Activated B cell treated with CpG ODN at 0.5 μM for 24 hours (primary cell): ENCODE measurements at regions not wholly inside any gene's neighbourhood (a gene's known extent, or its start where the extent isn't known, plus 50 kb on each side); places are given as distances from the start of the nearest gene placed in this dataset.

Experiments used
- ATAC-seq: fragments of 200-7000 bp; cut with Tn5 transposase; one replicate; pipeline ENCODE4 v1.10.0; 2021; ENCODE audit warnings: low read depth, mild to moderate bottlenecking, moderate library complexity
- CTCF ChIA-PET: fragments of 350-600 bp; sonication (Branson Sonifier 250); formaldehyde crosslinking; loops from one replicate; lab custom pipeline; 2021; ENCODE audit warnings: antibody characterized with exemption; lab: Charles Lee
- POLR2A ChIA-PET: fragments of 350-600 bp; sonication (Branson Sonifier 250); formaldehyde crosslinking; loops from one replicate; lab custom pipeline; 2021; ENCODE audit warnings: antibody characterized with exemption; lab: Charles Lee
- DNase-seq: peaks from one replicate; pipeline ENCODE4 v3.0.0; 2022
- H3K27ac Mint-ChIP-seq: one replicate; pipeline ENCODE4 v1.8.0; 2020; ENCODE audit warnings: mixed read lengths
- H3K27me3 Mint-ChIP-seq: one replicate; pipeline ENCODE4 v1.8.0; 2021; ENCODE audit warnings: mixed read lengths
- H3K36me3 Mint-ChIP-seq: one replicate; pipeline ENCODE4 v1.8.0; 2021; ENCODE audit warnings: low read depth, mixed read lengths
- H3K4me1 Mint-ChIP-seq: one replicate; pipeline ENCODE4 v1.8.0; 2021; ENCODE audit warnings: mixed read lengths
- H3K4me3 Mint-ChIP-seq: one replicate; pipeline ENCODE4 v1.8.0; 2020; ENCODE audit warnings: mild to moderate bottlenecking, mixed read lengths
- H3K9me3 Mint-ChIP-seq: one replicate; pipeline ENCODE4 v1.8.0; 2020; ENCODE audit warnings: mixed read lengths
- intact Hi-C: fragments of 100-400 bp; cut with micrococcal nuclease; formaldehyde crosslinking; loops from one replicate; pipeline ENCODE4 v1.15.1; 2024
- TF ChIP-seq, protein P1 (sequence below): fragments of 200-600 bp; IDR thresholded peaks from one replicate; pipeline ENCODE4 v1.8.0; 2022; ENCODE audit warnings: antibody characterized with exemption, mild to moderate bottlenecking

DNA sequence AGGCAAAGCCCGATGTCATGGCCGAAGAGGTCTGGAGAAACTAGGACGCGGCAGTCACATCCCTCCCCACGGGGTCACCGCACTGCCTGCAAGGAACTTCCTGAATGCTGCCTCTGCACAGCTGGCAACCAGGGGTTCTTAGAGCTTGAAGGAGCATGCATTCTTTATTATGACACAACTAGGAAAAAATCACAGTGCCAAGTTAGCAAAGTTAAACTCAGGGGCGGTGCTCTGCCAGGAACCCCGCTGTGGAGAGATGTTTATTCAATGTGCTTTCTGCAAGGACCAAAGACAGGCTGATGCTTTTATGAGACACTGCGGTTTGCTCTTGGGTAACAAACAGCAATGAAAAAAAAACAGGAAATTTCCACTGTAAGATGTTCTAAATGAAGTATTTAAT lies 287.3 kb upstream of the FOXQ1 start:
- ATAC-seq, result no peak
- H3K4me3 Mint-ChIP-seq, result no peak overlapping the region
- CTCF ChIA-PET, result no interaction called here
- H3K4me1 Mint-ChIP-seq, result no peaks in the 10 kb centered on the region
- POLR2A ChIA-PET, result no interaction called here
- TF ChIP-seq, protein P1, sequence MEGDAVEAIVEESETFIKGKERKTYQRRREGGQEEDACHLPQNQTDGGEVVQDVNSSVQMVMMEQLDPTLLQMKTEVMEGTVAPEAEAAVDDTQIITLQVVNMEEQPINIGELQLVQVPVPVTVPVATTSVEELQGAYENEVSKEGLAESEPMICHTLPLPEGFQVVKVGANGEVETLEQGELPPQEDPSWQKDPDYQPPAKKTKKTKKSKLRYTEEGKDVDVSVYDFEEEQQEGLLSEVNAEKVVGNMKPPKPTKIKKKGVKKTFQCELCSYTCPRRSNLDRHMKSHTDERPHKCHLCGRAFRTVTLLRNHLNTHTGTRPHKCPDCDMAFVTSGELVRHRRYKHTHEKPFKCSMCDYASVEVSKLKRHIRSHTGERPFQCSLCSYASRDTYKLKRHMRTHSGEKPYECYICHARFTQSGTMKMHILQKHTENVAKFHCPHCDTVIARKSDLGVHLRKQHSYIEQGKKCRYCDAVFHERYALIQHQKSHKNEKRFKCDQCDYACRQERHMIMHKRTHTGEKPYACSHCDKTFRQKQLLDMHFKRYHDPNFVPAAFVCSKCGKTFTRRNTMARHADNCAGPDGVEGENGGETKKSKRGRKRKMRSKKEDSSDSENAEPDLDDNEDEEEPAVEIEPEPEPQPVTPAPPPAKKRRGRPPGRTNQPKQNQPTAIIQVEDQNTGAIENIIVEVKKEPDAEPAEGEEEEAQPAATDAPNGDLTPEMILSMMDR, result no peak
- peaks cover 6% of the 10 kb centered on the region for H3K9me3 Mint-ChIP-seq
- no peaks in the 10 kb centered on the region for H3K36me3 Mint-ChIP-seq
- no peak for DNase-seq
- intact Hi-C loops, result no loop called here
- peaks cover 4% of the 10 kb centered on the region for H3K27me3 Mint-ChIP-seq
- no peak overlapping the region for H3K27ac Mint-ChIP-seq

DNA sequence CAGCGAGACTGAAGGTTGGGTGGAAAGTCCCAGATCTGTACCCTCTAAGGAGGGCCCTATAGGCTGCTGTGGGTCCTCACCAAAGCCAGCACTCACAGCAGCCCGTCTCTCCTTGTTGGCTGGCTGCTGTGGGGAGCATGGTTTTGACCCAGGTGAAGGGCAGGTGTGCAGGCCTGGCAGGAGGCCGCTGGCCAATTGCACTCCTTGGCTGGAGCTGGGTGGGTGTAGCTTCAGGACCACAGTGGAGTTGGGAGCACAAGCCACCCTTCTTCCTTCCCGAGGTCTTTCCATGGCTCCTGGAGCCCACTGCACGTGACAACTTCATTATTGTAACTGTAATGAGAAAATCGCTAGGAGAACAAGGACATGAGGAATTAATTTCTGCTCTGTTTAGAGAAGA lies 287.7 kb upstream of the FOXQ1 start:
- POLR2A ChIA-PET, result no interaction called here
- CTCF ChIA-PET, result no interaction called here
- no peak for DNase-seq
- H3K36me3 Mint-ChIP-seq, result no peaks in the 10 kb centered on the region
- peaks cover 6% of the 10 kb centered on the region for H3K9me3 Mint-ChIP-seq
- ATAC-seq, result no peak
- H3K4me3 Mint-ChIP-seq, result no peak overlapping the region
- H3K4me1 Mint-ChIP-seq, result no peaks in the 10 kb centered on the region
- TF ChIP-seq, protein P1, result no peak
- H3K27me3 Mint-ChIP-seq, result no peaks in the 10 kb centered on the region
- no peak overlapping the region for H3K27ac Mint-ChIP-seq
- intact Hi-C loops, result no loop called here

DNA sequence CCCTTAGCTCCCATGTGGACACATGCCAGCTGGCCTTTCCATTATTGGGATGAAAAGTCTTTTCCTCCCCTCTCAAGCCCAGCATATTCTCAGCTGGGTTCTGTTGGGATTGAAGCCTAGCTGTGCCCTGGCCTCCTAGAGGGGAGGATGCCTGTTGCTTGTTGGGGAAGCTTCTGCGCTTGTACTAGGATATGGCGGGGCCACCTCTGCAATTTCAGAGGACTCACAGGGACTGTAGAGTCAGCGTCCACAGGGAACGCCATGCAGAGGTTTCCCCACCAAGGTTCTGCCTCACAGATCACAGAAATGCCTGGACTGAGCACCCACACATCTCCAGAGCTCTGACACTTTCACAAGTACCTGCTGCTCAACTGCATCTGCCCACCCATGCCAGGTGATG lies 288.7 kb upstream of the FOXQ1 start:
- CTCF ChIA-PET, result no interaction called here
- DNase-seq, result no peak
- Mint-ChIP-seq H3K27me3 (no peaks in the 10 kb centered on the region), H3K4me1 (no peaks in the 10 kb centered on the region), H3K9me3 (peaks cover 6% of the 10 kb centered on the region), H3K4me3 (no peak overlapping the region), H3K36me3 (no peaks in the 10 kb centered on the region), H3K27ac (no peak overlapping the region)
- intact Hi-C loops, result no loop called here
- TF ChIP-seq, protein P1, result no peak
- POLR2A ChIA-PET, result no interaction called here
- no peak for ATAC-seq

DNA sequence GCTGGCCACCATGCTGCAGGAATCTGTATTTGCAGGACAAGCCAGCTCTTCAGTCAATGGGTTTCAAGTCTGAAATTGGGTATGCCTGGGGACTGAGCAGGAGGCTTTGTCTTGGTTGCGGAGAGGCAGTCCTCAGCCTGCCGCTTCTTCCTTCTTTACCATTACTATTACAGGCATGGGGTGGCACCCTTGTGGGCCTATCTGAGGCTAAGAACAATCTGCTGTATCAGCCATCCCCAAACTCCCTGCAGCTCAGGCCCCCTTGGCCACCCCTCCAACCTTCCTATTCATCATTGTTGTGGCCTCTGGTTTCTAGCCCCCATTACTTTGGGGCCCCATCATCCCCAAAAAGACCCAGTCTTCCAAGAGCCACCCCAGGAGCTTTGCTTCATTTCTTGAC lies 289.2 kb upstream of the FOXQ1 start:
- intact Hi-C loops, result no loop called here
- Mint-ChIP-seq H3K27me3 (peaks cover under 1% of the 10 kb centered on the region), H3K27ac (no peak overlapping the region), H3K4me1 (no peaks in the 10 kb centered on the region), H3K4me3 (no peak overlapping the region), H3K9me3 (peaks cover 6% of the 10 kb centered on the region), H3K36me3 (no peaks in the 10 kb centered on the region)
- POLR2A ChIA-PET, result no interaction called here
- TF ChIP-seq, protein P1, result no peak
- DNase-seq, result no peak
- no peak for ATAC-seq
- CTCF ChIA-PET, result interaction anchor here (1.1 kb wide), 1 partner anchor 9 kb away, joined by 3 read pairs; no protein-coding TSS in a partner anchor

DNA sequence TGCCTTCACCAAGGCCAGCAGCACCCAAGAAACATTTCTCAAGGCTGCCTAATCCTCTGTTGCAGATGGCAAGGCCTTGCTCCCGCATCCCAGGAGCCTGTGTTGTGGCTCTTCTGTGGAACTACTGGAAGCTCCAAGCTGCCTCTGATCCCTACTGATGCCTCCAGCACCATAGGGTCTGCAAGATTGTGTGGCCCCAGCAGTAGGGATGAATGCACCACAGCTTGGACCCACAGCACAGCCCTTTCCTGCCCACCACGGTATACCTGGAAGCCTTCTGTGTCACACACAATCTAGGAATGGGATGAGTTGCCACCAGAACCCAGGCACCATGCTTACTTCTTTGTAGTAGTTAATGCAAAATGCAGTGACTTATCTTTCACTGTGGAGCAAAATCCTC lies 291.1 kb upstream of the FOXQ1 start:
- POLR2A ChIA-PET, result no interaction called here
- intact Hi-C loops, result no loop called here
- CTCF ChIA-PET, result interaction anchor here (0.5 kb wide), 1 partner anchor 64 kb away, joined by 3 read pairs; no protein-coding TSS in a partner anchor
- no peak overlapping the region for H3K4me3 Mint-ChIP-seq
- DNase-seq (no peak), ATAC-seq (no peak)
- H3K27ac Mint-ChIP-seq, result no peak overlapping the region
- H3K36me3 Mint-ChIP-seq, result no peaks in the 10 kb centered on the region
- H3K9me3 Mint-ChIP-seq, result peaks cover 6% of the 10 kb centered on the region
- TF ChIP-seq, protein P1, result no peak
- no peaks in the 10 kb centered on the region for H3K4me1 Mint-ChIP-seq
- H3K27me3 Mint-ChIP-seq, result peaks cover 2% of the 10 kb centered on the region
